ENCODE measurements at regions not wholly inside any gene's neighbourhood (a gene's known extent, or its start where the extent isn't known, plus 50 kb on each side); places are given as distances from the start of the nearest gene placed in this dataset.

DNA sequence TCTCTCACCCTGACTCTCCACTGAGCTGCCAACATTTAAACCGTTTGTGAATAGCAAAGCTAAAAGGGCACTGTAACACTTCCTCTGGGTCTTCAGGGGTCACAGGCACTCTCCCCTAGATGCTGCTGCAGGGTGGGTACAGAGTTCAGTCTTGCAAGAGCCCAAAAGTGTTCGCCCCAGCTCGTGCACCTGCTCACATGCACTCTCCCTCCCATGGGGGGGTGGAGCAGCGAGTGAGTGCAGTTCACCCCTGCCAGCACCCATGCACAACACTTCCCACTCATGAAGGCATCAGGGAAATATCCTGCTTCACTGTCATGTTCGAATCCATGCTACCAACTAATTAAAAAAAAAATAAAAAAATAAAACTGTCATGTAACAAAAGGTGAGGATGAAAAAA is 950.7 kb upstream of the PRR20A start:
- no peak for TF ChIP-seq EP300 (conservative IDR thresholded peaks at IDR 0.05; ENCODE audit: poor library complexity, severe bottlenecking)
- TF ChIP-seq, protein P1, sequence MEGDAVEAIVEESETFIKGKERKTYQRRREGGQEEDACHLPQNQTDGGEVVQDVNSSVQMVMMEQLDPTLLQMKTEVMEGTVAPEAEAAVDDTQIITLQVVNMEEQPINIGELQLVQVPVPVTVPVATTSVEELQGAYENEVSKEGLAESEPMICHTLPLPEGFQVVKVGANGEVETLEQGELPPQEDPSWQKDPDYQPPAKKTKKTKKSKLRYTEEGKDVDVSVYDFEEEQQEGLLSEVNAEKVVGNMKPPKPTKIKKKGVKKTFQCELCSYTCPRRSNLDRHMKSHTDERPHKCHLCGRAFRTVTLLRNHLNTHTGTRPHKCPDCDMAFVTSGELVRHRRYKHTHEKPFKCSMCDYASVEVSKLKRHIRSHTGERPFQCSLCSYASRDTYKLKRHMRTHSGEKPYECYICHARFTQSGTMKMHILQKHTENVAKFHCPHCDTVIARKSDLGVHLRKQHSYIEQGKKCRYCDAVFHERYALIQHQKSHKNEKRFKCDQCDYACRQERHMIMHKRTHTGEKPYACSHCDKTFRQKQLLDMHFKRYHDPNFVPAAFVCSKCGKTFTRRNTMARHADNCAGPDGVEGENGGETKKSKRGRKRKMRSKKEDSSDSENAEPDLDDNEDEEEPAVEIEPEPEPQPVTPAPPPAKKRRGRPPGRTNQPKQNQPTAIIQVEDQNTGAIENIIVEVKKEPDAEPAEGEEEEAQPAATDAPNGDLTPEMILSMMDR (IDR thresholded peaks at IDR 0.05; ENCODE audit: poor library complexity, severe bottlenecking): no peak
